Adrenal gland (tissue), 9 donors: ENCODE measurements at regions not wholly inside any gene's neighbourhood (a gene's known extent, or its start where the extent isn't known, plus 50 kb on each side); places are given as distances from the start of the nearest gene placed in this dataset.

ENCODE experiments used
- DNase-seq, 7 donors: peaks; one replicate each; pipeline ENCODE4 v3.0.0-alpha.2; 2019 to 2020
- H3K27ac ChIP-seq, 5 donors: fragments of 200-600 bp; sonication (generic) in 4 of 5; 1 replicate in 3 of 5; 2 replicates in 2 of 5; pipeline versions ENCODE4 v1.5.1 to v1.8.0; 2016 to 2020; ENCODE audit warnings: mild to moderate bottlenecking in 1 of 5
- H3K27me3 ChIP-seq: fragments of 200-600 bp; 2 replicates; pipeline ENCODE4 v1.8.0; 2021
- H3K36me3 ChIP-seq, 2 donors: fragments of 200-600 bp; replicated peaks in 1 of 2; 1 replicate in 1 of 2; 2 replicates in 1 of 2; pipeline versions ENCODE4 v1.5.1 to v1.8.0; 2018 to 2022
- H3K4me1 ChIP-seq, 2 donors: fragments of 200-600 bp; replicated peaks in 1 of 2; 1 replicate in 1 of 2; 2 replicates in 1 of 2; pipeline versions ENCODE4 v1.5.1 to v1.8.0; 2018 to 2021
- H3K4me3 ChIP-seq, 4 donors: fragments of 200-600 bp; sonication (generic) in 3 of 4; one replicate each; pipeline ENCODE4 v1.5.1; 2016 to 2018
- H3K9me3 ChIP-seq, 3 donors: fragments of 200-600 bp; sonication (generic) in 1 of 3; replicated peaks in 1 of 3; 1 replicate in 2 of 3; 2 replicates in 1 of 3; pipeline versions ENCODE4 v1.5.1 to v1.8.0; 2016 to 2021
- CTCF ChIP-seq, 6 experiments: fragments of 450-650 bp in 4 of 6; fragments of 200-600 bp in 2 of 6; sonication (generic) in 1 of 6; IDR thresholded peaks; 1 replicate in 5 of 6; 2 replicates in 1 of 6; pipeline versions ENCODE4 v1.5.1 to v1.8.0; 2016 to 2021; ENCODE audit warnings: antibody characterized with exemption in 6 of 6, mild to moderate bottlenecking in 2 of 6, moderate library complexity in 1 of 6
- POLR2A ChIP-seq, 2 donors: fragments of 450-650 bp; IDR thresholded peaks; one replicate each; pipeline ENCODE4 v1.6.1; 2017; ENCODE audit warnings: antibody characterized with exemption in 2 of 2, mild to moderate bottlenecking in 2 of 2, moderate library complexity in 1 of 2
- WGBS, 4 donors: extraction: QIAGEN DNeasy Blood & Tissue Kit in 2 of 4; methylation state at CpG; one replicate each; pipeline versions ENCODE4 v1.1.5 to v1.1.7; 2013 to 2017; 5-methylcytosine and 5-hydroxymethylcytosine counted together
- intact Hi-C, 2 donors: fragments of 100-400 bp; cut with DNase I; formaldehyde crosslinking; loops; one replicate each; pipeline versions ENCODE4 v1.14.1 to v1.15.0; 2022 to 2023
- donor health status: healthy with polysubstance abuse.
- donor health status: Bipolar disorder and iron deficiency.
- donor health status: DM: yes; HTN: yes; CAD: no.
- donor health status: DM: no; HTN: no; CAD: no.
- donor health status: DM: no; HTN: no; CAD: no.

- DNase-seq = no peak
- Histone ChIP-seq H3K27ac (no peak overlapping the region), H3K4me3 (no peak overlapping the region), H3K36me3 (no peaks in the 10 kb centered on the region), H3K27me3 (peaks cover 7% of the 10 kb centered on the region), H3K4me1 (no peaks in the 10 kb centered on the region), H3K9me3 (no peaks in the 10 kb centered on the region)
- WGBS, 4 donors = 69 to 91% (median 72%) methylated on average over 2 of the region's 2 CpGs
- intact Hi-C loops = no loop called here
- TF ChIP-seq CTCF (IDR thresholded peaks at IDR 0.05) (no peak), POLR2A (IDR thresholded peaks at IDR 0.05) (no peak)
Measured at GRCh38 chr6:137353346-137353745, 134.2 kb upstream of the IFNGR1 start.

- Histone ChIP-seq H3K27me3 (peaks cover 7% of the 10 kb centered on the region), H3K36me3 (no peaks in the 10 kb centered on the region), H3K27ac (no peak overlapping the region), H3K9me3 (no peaks in the 10 kb centered on the region), H3K4me3 (no peak overlapping the region), H3K4me1 (no peaks in the 10 kb centered on the region)
- DNase-seq = no peak
- intact Hi-C loops = no loop called here
- 44 to 56% (median 55%) methylated on average over 6 of the region's 6 CpGs for WGBS, 4 donors
- TF ChIP-seq POLR2A (IDR thresholded peaks at IDR 0.05) = no peak
- no peak for TF ChIP-seq CTCF (IDR thresholded peaks at IDR 0.05)
Measured at GRCh38 chr6:137352859-137353258, 133.7 kb upstream of the IFNGR1 start.

- DNase-seq = peak in 3 of 7 donors; percentile 11 to 31 (median 26)
- no peak overlapping the region for H3K27ac ChIP-seq
- 65 to 73% (median 71%) methylated on average over 5 of the region's 5 CpGs for WGBS, 4 donors
- H3K36me3 ChIP-seq = no peaks in the 10 kb centered on the region
- intact Hi-C loops = no loop called here
- peaks cover 7% of the 10 kb centered on the region for H3K27me3 ChIP-seq
- no peak overlapping the region for H3K4me3 ChIP-seq
- H3K9me3 ChIP-seq = no peaks in the 10 kb centered on the region
- TF ChIP-seq POLR2A (IDR thresholded peaks at IDR 0.05) = no peak
- TF ChIP-seq CTCF (IDR thresholded peaks at IDR 0.05) = no peak
- no peaks in the 10 kb centered on the region for H3K4me1 ChIP-seq
Measured at GRCh38 chr6:137351890-137352289, 132.7 kb upstream of the IFNGR1 start.

GRCh38 chr6:137350857-137351256 is 131.7 kb upstream of the IFNGR1 start:
- H3K27ac ChIP-seq = no peak overlapping the region
- no peaks in the 10 kb centered on the region for H3K9me3 ChIP-seq
- H3K4me3 ChIP-seq = no peak overlapping the region
- no peaks in the 10 kb centered on the region for H3K4me1 ChIP-seq
- 69 to 84% (median 77%) methylated on average over 2 of the region's 2 CpGs for WGBS, 4 donors
- no peak for TF ChIP-seq POLR2A (IDR thresholded peaks at IDR 0.05)
- no peak for TF ChIP-seq CTCF (IDR thresholded peaks at IDR 0.05)
- peaks cover 7% of the 10 kb centered on the region for H3K27me3 ChIP-seq
- H3K36me3 ChIP-seq = no peaks in the 10 kb centered on the region
- intact Hi-C loops = no loop called here
- no peak for DNase-seq
